ENCODE measurements at regions not wholly inside any gene's neighbourhood (a gene's known extent, or its start where the extent isn't known, plus 50 kb on each side); places are given as distances from the start of the nearest gene placed in this dataset.

DNA sequence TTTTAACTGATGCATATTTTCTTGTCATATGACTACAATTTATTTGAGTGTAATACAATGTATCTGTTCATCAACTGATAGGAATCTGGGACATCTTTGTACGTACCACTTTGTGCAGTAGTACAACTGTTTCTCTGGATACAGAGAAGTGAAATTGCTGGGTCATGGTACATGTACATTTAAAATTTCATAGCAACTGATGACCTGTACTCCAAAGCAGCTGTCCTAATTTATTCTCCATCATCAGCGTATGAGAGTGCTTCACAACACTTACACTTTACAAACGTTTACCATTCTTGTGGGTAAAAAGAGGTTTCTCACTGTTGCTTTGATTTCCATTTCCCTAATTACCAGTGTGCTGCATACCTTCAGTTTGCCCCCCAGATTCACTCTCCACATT is 552.8 kb upstream of the CADM1 start:
- TF ChIP-seq POLR2A (IDR thresholded peaks at IDR 0.05): no peak
- TF ChIP-seq, protein P1, sequence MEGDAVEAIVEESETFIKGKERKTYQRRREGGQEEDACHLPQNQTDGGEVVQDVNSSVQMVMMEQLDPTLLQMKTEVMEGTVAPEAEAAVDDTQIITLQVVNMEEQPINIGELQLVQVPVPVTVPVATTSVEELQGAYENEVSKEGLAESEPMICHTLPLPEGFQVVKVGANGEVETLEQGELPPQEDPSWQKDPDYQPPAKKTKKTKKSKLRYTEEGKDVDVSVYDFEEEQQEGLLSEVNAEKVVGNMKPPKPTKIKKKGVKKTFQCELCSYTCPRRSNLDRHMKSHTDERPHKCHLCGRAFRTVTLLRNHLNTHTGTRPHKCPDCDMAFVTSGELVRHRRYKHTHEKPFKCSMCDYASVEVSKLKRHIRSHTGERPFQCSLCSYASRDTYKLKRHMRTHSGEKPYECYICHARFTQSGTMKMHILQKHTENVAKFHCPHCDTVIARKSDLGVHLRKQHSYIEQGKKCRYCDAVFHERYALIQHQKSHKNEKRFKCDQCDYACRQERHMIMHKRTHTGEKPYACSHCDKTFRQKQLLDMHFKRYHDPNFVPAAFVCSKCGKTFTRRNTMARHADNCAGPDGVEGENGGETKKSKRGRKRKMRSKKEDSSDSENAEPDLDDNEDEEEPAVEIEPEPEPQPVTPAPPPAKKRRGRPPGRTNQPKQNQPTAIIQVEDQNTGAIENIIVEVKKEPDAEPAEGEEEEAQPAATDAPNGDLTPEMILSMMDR (IDR thresholded peaks at IDR 0.05): no peak
